Fibroblast of skin of left biceps (primary cell): ENCODE measurements at regions not wholly inside any gene's neighbourhood (a gene's known extent, or its start where the extent isn't known, plus 50 kb on each side); places are given as distances from the start of the nearest gene placed in this dataset.

Experiments used
- DNase-seq, 2 experiments: peaks; one replicate each; pipeline ENCODE4 v3.0.0-alpha.2; 2013; ENCODE audit warnings: low read depth in 2 of 2

DNA sequence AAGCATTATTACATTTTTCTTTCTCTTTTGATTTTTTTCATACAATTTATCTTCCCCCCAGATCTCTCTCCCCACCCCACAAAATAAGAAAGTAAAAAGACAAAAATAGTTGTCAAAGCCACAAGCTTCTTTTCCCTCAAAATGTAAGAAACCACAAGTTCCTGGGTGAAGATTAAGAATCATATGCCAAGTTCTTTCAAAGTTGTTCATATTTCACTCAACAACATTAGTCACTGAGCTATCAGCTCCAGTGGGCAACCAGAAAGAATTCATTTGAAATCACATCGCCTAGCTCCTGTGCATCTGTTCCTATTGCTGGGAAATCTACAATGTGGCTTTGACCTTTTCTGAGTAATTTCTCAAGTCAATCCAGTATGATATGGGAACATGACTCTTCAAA lies 681.6 kb upstream of the ARPP21 start:
- DNase-seq = peak; percentile 36 to 44

DNA sequence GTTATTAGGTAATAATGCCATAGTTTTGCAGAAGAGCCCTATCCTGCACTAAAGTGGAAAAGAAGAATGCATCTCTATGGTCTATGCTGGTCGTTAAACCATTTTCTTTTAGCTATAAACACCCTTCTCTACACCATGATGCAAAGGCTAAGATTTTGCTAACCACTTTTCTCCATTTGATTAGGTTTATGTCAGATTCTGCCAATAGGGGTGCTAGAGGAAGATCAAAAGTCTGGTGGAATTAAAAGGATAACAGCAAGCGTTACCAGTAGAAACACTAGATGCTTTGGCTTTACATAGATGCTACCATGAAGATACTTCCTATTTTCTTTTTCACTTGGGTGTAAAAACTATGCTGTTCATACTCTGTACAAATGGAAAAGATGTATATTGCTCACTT lies 669.8 kb upstream of the ARPP21 start:
- no peak for DNase-seq

DNA sequence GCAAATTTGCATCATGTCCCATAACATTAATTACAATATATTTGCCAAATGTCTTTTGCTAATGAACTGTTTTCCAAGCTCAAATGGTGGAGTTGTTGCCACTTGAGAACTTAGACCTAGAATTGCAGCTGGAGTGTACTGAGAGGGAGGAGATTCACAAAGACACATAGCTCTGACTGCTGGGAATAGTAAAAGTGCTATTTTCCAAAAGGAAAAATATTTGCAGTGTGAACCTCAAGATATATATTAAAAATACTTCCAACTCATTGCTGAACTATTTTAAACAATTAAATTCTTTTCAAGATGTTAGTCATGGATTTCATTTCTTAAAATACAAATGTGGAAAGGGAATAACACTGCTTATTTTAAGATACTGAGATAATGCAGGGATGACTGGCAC lies 666.8 kb upstream of the ARPP21 start:
- DNase-seq = no peak

DNA sequence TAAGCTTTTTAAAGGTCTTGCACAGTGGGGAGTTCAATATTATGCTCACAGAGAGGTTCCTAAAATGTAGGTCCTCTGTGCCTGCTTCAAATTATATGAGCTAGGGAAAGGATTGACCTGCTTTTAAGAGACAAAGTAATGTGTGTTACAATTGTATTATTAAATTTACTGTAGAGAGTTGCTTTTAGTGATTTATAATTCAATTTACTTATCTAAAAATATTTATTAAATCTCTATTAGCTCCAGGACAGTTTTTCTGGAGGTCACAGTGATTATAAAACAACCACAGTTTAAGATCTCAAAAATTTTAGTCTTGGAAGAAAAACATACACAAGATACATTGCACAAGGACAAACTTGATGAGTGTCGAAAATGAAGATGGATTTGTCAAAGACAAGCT lies 665.7 kb upstream of the ARPP21 start:
- no peak for DNase-seq

DNA sequence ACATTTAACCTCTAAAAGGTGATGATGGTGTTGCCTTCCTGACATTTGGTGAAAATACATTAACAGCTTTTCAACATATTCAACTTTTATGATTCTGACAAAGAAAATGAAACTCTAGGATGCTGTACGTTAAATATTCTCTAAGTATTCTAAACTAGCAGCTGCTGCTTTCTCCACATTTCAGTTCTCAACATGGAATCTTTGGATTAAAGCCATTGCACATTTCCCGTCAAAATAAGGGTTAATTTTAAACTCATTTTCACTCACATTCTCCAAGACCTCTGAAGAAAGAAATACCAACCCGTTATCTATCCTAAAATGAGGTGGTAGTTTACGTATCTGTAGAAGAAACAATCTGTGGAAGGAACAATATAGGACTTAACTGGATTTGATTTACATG lies 655.7 kb upstream of the ARPP21 start:
- DNase-seq = no peak

DNA sequence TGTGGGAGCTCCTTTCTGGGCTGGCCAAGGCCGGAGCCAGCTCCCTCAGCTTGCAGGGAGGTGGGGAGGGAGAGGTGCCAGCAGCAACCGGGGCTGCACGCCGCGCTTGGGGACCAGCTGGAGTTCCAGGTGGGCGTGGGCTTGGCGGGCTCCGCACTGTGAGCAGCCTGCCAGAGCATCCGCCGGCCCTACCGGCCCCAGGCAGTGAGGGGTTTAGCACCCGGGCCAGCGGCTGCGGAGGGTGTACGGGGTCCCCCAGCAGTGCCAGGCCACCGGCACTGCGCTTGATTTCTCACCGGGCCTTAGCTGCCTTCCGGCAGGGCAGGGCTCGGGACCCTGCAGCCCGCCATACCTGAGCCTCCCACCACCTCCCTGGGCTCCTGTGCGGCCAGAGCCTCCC lies 651.0 kb upstream of the ARPP21 start:
- DNase-seq = no peak

DNA sequence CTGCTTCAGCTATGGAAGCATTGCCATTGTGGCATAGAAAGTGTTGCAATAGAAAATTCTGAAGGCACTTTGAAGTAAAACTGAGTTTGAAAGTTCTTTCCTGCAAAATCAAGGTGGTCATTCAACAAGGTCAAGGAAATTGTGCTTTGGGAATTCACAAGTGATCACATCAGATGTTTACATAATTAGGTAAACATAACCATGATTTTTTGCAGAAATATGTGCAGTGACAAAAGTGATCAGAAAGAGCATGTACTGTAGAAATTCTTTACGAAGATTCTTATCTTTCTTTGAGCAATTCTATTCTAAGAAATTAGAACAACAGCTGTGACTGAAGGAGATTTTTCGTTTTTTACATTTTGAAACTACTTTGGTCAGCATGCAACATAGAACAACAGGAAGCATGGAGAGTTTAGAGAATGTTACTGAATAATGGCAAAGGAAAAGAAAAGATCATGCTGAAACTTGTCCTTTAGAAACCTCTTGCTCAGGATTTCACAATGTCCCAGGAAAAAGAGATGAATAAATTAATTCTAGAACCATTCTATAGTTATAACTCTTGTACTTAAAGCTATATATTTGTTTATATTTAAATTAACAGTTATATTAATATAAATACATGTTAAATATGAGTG lies 643.4 kb upstream of the ARPP21 start:
- no peak for DNase-seq

DNA sequence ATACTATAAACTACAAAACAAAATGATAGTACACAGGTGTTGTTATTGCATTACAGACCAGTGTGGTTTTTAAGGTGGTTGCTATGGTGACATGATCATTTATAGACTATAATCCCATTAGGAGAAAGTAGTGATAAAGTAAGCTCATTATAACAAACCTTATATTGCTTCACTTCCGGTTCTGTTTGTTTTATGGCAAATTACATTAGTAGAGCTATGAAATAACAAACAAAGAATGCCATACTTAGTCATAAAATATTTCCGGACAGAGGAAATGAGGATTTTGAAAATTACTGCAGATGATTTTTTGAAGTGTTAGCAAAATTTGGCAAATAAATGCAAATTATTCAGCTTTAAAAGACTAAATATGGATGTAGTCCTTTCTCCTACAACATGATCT lies 640.4 kb upstream of the ARPP21 start:
- DNase-seq = no peak

DNA sequence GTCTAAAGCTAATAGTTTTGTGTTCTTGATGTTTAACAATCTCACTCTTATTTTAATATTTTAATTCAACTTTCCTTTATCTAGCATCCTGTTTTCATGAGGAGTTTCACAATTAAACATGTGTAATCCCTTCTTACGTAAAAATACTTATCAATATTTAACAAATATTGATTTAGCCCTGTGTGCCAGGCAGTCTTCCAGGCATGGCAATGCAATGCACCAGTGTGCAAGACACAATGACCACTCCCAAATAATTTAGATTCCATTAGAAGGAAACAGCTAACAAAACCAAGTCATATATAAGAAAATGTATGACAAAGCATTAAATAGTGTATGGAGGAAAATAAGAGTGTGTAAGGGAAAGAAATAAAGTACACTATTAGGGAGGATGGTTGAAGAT lies 627.1 kb upstream of the ARPP21 start:
- no peak for DNase-seq

DNA sequence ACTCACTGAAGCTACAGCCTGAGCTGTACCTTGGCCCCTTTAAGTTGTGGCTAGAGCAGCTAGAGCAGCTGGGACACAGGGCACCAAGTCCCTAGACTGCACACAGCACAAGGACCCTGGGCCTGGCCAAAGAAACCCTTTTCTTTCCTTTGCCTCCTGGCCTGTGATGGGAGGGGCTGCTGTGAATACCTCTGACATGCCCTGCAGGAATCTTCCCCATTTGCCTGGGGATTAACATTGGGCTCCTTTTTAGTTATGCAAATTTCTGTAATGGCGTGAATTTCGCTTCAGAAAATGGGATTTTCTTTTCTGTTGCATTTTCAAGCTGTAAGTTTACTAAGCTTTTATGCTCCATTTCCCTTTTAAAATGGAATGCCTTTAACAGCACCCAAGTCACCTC lies 611.2 kb upstream of the ARPP21 start:
- no peak for DNase-seq

DNA sequence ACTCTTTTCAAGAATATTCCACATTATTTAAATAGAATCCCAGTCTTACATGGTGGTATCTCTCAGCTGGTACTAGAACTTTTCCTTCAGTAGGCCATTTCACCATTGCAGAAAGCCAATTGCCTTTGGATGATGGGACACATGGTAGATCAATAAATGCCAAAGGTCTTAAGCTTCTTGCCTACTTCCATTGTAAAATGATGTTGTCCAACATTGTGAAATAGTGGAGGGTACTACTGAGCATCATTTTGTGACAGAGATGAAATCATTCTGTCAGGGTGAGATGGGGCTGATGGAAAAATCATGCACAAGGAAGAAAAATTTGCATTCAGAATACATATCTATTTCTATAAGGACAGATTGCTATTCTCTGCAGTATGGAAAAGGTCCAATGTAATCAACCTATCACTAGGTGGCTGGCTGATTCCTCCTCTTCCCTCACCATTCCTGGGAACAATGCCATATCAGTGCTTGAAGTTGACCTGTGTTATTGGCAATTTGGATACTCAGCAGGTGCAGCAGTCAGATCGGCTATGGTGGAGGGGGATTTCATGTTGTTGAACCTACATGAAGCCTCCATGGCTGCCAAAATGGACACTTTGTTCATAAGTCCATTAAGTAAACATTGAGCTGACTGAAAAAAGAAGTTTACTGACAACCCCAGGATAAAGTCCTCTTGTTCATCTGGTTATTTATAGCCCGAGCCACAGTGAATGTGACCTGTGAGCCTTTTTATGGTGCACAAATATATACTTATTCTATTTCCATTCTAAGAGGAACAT lies 596.9 kb upstream of the ARPP21 start:
- no peak for DNase-seq

DNA sequence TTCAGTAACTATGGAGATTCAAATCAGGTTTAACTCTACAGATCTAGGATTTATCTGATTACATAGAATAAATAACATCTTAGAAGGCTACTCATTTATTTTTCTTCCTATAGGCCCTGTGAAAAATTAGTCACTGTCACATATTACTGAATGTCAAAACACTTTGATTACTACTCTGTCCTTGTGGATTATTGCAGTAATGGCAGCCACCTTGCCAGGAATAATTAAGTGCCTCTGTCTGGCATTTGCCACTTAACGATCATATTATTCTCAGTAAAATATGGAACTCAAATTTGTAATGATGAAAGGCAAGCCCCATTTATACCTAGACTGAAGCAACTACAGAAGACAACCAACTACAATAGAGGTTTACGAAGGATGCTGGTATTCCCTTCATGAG lies 596.3 kb upstream of the ARPP21 start:
- DNase-seq = no peak

DNA sequence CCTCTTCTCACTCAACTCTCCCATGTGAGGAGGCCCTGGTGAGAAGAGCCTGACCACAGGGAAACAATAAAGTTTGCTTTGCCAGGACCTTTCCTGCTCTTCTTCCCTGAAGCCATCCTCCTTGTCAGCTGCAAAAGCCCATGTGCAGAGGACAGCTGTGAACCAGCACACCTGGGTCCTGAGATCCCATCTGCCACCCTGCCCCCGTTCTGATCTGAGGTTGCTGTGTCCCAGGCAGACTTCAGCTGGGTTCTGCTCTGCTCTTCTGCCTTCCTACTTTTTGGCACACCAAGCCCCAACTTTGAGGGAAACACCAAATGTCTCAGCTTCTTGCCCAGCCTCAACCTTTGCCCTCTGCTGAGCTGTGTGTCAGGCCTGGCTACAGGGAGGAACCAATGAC lies 595.1 kb upstream of the ARPP21 start:
- no peak for DNase-seq

DNA sequence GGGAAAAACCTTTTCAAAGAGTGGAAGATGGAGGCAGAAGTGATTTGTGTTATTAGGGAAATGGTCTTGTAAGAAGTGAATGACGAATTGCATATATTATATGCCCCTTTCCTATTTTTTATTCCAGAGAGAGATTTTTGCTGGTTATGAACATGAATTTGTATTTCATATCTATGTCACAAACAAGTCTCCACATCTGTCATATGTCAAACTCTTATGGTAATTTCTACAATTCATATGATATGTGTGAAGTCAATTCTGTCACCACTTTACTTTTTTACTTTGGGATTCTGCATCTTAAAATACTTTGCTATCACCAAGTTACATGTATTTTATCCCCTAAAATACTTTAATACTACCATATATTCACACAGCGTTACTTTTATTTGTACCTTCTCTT lies 594.2 kb upstream of the ARPP21 start:
- no peak for DNase-seq

DNA sequence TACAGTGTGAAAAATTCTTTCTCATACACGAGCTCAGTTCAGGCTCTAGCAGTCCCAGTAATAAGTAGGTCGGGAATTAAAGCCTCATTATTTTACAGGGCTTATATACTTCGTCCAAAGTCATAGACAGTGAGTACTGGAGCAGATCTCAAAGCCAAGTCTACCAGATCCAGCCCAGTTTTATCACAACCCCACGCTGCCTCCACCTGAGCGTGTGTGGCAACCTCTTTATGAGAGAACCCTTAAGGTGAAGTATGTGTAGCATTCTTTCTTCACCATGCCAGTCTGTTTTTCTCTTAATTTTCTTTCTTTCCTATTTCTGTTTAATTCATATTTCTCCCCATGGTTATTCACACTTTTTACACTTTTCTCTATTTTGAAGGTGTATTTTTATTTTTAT lies 574.6 kb upstream of the ARPP21 start:
- no peak for DNase-seq

DNA sequence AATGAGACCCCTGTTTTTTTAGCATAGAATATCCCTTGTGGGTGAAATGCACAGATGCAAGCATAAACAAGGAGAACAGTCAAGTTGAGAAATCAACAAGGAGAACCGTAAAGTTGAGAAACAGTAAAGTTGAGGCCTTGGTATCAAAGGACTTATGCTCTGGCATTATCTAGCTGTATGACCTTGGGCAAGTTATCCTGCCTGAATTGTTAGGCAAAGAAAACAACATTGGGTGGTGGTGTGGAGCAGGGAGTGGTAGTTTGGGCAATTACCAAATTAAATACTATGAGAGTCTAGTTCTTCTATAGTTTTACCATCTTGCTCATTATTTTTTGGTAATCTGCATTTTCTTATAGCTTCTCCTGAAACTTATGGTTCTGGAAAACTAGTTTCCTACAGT lies 573.4 kb upstream of the ARPP21 start:
- no peak for DNase-seq

DNA sequence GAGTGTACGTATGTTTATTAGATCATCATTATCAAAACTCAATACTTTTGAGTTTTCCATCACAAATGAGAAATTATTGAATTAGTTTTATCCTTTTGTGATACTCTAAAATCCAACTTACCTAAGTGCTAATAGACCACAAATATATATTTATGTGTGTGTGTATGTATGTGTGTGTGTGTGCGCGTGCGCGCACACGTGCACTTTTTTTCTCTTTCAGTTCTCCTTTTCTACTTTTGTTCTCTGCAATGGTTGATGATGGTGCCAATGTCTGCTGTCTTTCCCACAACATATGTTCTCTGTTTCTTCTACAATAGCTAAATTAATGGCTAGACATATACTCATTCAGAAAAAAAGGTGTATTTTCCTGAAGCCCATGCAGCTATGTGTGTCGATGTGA lies 571.6 kb upstream of the ARPP21 start:
- DNase-seq = no peak

DNA sequence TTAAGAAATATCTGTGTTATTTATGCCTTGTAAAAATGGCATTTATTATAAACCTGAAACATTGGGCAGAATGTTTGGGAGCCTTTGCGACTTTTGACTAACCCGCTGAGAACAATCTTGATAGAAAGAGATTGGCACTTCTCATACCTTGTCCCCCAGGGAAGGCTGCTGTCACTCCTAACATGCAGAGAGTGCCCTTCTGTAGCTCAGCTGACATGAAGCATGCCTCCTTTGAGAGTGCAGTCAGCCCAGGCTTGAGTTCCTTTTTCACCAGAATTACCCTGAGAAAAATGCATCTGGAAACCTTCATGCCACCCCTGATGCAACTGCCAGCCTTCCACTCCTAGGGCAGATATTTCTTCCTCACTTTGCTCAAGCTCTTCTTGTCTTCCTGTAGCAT lies 569.2 kb upstream of the ARPP21 start:
- no peak for DNase-seq

DNA sequence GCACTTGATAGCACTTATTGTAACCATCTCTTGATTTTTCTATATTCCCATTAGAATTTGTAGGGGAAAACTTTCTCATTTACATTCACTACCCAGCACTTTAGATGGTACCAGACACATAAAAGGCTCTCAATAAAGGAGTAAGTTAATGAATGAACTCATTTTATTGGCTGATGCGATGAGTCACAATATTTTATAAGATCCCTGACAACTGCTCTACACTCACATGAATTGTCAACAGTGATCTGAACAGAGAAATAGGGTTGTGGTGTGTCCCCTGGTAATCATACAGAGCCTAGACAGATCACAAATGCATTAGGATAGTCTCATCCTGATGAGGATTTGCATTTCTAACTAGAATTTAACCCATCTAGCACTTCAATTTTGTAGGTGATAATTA lies 567.6 kb upstream of the ARPP21 start:
- no peak for DNase-seq

DNA sequence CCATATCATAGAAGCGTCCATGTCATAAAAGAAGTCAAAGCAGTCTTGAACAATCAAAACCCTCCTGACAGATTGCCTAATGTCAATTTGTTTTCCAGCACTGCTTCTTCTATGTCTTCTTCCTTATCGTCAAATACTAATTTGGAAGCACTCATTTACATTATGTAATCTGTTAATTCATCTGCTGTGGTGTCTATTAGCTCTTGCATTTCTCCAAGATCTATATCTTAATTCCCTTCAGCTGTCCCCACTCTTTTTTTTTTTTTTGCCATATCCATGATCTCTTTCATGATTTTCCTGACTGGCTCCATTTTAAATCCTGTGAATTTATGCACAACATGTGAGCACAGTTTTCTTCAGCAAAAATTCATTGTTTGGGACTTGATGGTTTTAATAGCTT lies 560.5 kb upstream of the ARPP21 start:
- no peak for DNase-seq

DNA sequence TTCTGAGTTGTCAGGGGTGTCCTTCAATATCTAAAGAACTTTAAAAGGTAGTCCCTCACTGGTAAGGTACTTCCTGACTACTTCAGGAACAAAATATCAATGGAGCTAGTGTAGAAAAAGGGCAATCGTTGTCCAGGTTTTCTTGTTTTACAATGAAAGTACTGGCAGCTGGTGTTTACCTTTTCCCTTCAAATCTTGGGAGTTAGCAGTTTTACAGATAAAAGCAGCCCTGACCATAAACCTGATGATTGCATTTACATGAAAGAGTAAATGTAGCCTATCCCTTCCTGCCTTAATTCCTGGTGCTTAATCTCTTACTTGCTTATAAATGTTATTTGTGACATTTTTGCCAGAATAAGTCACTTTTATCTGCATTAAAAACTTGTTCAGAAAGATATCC lies 559.9 kb upstream of the ARPP21 start:
- no peak for DNase-seq

DNA sequence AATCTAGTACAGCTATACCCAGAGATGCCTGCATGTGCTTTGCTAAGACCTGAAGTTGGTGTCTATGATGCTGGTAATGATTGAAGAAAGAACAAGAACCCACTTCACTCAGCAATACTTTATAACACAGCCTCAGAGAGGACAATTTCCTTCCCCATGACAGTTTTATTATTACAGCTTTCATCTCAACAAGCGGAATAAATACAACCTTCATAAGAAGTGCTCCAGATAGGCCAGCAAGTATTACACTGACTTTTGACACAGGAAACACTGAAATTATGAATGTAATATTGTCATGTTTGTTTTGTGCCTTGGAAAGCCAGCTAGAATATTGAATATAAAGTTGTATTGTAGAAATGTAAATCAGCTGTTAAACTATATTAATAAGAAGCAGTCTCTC lies 557.4 kb upstream of the ARPP21 start:
- no peak for DNase-seq

DNA sequence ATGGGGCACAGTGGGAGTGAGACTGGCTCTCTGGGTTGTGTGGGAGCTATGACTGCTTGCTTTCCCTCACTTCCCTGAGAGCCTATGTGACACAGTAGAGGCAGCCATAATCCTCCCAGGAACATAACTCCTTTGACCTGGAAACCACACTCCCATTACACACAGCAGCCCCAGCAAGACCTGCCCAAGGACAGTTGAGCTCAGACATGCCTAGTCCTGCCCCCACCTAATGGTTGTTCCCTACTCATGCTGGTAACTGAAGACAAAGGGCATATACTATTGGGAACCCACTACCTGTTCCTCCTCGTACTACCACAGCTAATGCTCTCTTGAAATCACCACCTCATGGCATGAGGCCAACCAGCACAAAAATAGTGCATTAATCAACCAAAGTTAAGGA lies 550.4 kb upstream of the ARPP21 start:
- no peak for DNase-seq

DNA sequence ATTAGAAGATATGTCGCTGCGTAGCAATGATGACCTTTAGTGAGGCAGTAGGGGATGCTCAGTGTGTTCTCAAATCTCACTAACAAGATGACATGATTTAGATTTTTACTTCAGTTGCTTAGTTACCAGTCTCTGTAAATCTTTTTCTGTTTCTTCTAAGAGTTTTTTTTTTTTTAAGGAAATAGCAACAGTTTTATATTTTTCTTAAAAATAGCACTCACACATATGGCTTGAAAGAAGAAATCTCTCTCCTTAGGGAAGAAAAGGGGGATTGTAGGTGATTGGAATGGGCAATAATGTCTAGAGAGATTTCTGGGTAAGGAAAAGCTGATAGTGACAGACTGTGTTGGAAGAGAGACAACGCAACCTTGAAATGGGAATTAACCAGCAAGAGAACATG lies 524.6 kb upstream of the ARPP21 start:
- no peak for DNase-seq
